Pancreas (tissue), 10 donors: ENCODE measurements at regions not wholly inside any gene's neighbourhood (a gene's known extent, or its start where the extent isn't known, plus 50 kb on each side); places are given as distances from the start of the nearest gene placed in this dataset.

ENCODE experiments used
- ATAC-seq, 4 donors: fragments of 200-7000 bp; cut with Tn5 transposase; one replicate each; pipeline versions ENCODE4 v1.8.0 to v1.9.1; 2020; ENCODE audit warnings: mild to moderate bottlenecking in 4 of 4, moderate library complexity in 4 of 4
- DNase-seq, 6 donors: peaks; one replicate each; pipeline ENCODE4 v3.0.0-alpha.2; 2020
- FAIRE-seq: peaks from 2 replicates; lab custom pipeline; 2012; peaks lifted over from hg19 to GRCh38; lab: Jason Lieb, UNC
- H3K27ac ChIP-seq, 4 donors: fragments of 200-600 bp; sonication (generic); 1 replicate in 3 of 4; 2 replicates in 1 of 4; pipeline versions ENCODE4 v1.5.0 to v1.8.0; 2020
- H3K27me3 ChIP-seq, 4 donors: fragments of 200-600 bp; one replicate each; pipeline ENCODE4 v1.8.0; 2021
- H3K36me3 ChIP-seq, 3 donors: fragments of 200-600 bp; sonication (generic) in 1 of 3; one replicate each; pipeline versions ENCODE4 v1.5.0 to v1.8.0; 2020 to 2021
- H3K4me1 ChIP-seq, 3 donors: fragments of 200-600 bp; one replicate each; pipeline ENCODE4 v1.8.0; 2021
- H3K4me3 ChIP-seq, 4 donors: fragments of 200-600 bp; sonication (generic) in 2 of 4; one replicate each; pipeline versions ENCODE4 v1.5.0 to v1.8.0; 2020 to 2021
- H3K9me3 ChIP-seq, 4 donors: fragments of 200-600 bp; one replicate each; pipeline ENCODE4 v1.8.0; 2021
- WGBS, 2 donors: extraction: QIAGEN DNeasy Blood & Tissue Kit; methylation state at CpG; one replicate each; pipeline ENCODE4 v1.1.7; 2013; 5-methylcytosine and 5-hydroxymethylcytosine counted together
- intact Hi-C, 3 donors: fragments of 100-400 bp; cut with DNase I; formaldehyde crosslinking; loops; one replicate each; pipeline versions ENCODE4 v1.11.1 to v1.14.2; 2022
- TF ChIP-seq, protein P1 (sequence below), 4 donors: fragments of 200-600 bp; sonication (generic) in 3 of 4; IDR thresholded peaks; one replicate each; pipeline versions ENCODE4 v1.5.0 to v1.8.0; 2021; ENCODE audit warnings: antibody characterized with exemption in 4 of 4
- donor health status: healthy with polysubstance abuse.
- donor health status: DM: no; HTN: no; CAD: no; lungs with moderate emphysema.
- donor health status: DM: no; HTN: no; CAD: no.
- donor health status: control.
- donor health status: control.
- donor health status: Bipolar disorder and iron deficiency.
- donor health status: DM: yes; HTN: yes; CAD: no.
- donor health status: DM: no; HTN: no; CAD: no.
- donor health status: DM: no; HTN: no; CAD: no.
- donor health status: DM: yes; HTN: yes; CAD: no.

DNA sequence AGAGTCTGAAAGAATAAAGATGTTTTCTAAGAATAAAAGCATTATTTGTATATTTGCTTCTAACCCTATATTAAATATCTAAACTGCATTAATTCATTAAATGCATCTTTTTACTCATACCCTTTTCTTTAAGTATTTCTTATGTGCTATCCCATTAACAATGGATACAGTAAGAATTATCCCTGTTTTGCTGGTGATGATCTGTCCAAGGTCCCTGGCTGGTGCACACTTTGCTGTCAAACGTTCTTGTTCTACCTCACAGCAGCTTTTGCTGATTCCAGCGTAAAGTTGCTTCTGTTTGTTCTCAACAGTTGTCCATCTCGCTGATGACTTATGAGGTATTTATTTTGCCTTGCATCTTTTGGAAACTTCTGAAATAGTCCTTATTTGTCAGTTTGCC is 504.0 kb downstream of the PLCL1 start:
- TF ChIP-seq, protein P1, sequence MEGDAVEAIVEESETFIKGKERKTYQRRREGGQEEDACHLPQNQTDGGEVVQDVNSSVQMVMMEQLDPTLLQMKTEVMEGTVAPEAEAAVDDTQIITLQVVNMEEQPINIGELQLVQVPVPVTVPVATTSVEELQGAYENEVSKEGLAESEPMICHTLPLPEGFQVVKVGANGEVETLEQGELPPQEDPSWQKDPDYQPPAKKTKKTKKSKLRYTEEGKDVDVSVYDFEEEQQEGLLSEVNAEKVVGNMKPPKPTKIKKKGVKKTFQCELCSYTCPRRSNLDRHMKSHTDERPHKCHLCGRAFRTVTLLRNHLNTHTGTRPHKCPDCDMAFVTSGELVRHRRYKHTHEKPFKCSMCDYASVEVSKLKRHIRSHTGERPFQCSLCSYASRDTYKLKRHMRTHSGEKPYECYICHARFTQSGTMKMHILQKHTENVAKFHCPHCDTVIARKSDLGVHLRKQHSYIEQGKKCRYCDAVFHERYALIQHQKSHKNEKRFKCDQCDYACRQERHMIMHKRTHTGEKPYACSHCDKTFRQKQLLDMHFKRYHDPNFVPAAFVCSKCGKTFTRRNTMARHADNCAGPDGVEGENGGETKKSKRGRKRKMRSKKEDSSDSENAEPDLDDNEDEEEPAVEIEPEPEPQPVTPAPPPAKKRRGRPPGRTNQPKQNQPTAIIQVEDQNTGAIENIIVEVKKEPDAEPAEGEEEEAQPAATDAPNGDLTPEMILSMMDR (IDR thresholded peaks at IDR 0.05), result no peak
- no peaks in the 10 kb centered on the region for H3K9me3 ChIP-seq
- WGBS, 2 donors, result 71 to 78% methylated on average over 3 of the region's 3 CpGs
- DNase-seq (no peak), FAIRE-seq (no peak), ATAC-seq (no peak)
- H3K4me1 ChIP-seq, result no peaks in the 10 kb centered on the region
- H3K27ac ChIP-seq, result no peak overlapping the region
- intact Hi-C loops, result no loop called here
- H3K36me3 ChIP-seq, result no peaks in the 10 kb centered on the region
- H3K27me3 ChIP-seq, result peaks cover 0 to under 1% (median 0%) of the 10 kb centered on the region in 4 donors
- H3K4me3 ChIP-seq, result no peak overlapping the region

DNA sequence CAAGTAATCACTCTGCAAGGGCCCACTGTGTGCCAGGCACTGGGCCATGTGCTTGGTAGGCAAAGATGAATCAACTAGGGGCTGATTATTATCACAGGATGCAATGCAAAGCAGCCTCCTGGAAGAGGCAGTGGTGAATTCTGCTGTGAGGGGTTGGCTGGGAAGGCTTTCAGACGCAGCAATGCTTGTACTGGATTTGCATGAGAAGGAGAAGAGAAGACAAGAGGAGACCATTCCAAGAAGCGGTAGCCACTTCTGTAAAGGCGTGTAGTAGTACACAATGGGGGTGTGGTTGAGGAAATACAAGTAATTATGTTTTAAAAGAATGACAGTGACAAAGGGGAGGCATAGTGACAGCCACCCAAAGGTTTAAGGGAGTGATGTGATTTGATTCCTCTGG is 502.7 kb downstream of the PLCL1 start:
- Histone ChIP-seq H3K4me3 (no peak overlapping the region), H3K27me3 (no peaks in the 10 kb centered on the region), H3K9me3 (no peaks in the 10 kb centered on the region), H3K36me3 (no peaks in the 10 kb centered on the region), H3K27ac (no peak overlapping the region), H3K4me1 (no peaks in the 10 kb centered on the region)
- DNase-seq, result no peak
- 76 to 88% methylated on average over 3 of the region's 3 CpGs for WGBS, 2 donors
- intact Hi-C loops, result no loop called here
- TF ChIP-seq, protein P1 (IDR thresholded peaks at IDR 0.05), result no peak
- no peak for ATAC-seq
- no peak for FAIRE-seq

DNA sequence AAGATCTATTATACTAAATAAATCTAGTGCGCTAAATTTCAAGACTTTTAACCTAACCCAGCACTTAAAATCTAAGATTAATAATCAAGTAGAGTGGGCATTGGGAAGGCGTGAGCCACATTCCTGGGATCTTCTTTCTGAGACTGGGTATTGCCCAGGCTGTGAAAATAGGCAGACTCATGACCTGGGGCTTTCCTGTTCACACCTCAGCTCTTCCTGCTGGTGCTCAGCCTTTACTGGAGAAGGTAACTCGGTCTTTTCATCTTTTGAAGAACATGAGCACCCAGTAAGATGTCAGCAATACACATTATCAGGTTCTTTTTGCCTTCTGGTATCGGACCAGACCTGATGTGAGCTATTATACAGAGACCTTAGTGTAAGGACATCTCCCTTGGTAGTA is 500.5 kb downstream of the PLCL1 start:
- intact Hi-C loops, result no loop called here
- Histone ChIP-seq H3K4me1 (no peaks in the 10 kb centered on the region), H3K27me3 (peaks cover 0 to 4% (median 0%) of the 10 kb centered on the region in 4 donors), H3K36me3 (no peaks in the 10 kb centered on the region), H3K27ac (no peak overlapping the region), H3K9me3 (no peaks in the 10 kb centered on the region), H3K4me3 (no peak overlapping the region)
- FAIRE-seq, result no peak
- DNase-seq, result no peak
- WGBS, 2 donors, result 57 to 68% methylated on average over 4 of the region's 4 CpGs
- TF ChIP-seq, protein P1 (IDR thresholded peaks at IDR 0.05), result no peak
- no peak for ATAC-seq

DNA sequence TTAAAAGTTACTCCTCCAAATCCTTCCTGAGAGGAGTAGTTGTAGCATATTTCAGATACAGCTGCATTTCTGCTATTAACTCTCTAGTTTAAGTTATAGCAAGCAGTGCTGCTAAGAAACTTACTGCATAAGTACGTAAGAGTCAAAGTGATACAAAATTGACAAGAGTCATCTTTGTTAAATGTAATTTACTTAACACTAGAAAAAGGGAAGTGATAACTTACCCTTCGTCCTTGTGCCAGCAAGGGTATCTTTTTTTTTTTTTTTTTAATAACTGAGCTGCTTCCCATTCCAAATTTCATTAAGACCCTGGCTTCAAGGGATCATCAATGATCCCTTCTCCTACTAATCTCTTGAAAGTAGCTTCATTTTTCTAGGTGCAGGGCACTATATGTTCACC is 493.0 kb downstream of the PLCL1 start:
- H3K27me3 ChIP-seq, result peaks cover 0 to 12% (median 0%) of the 10 kb centered on the region in 4 donors
- no peak for FAIRE-seq
- no peak overlapping the region for H3K4me3 ChIP-seq
- ATAC-seq, result no peak
- TF ChIP-seq, protein P1 (IDR thresholded peaks at IDR 0.05), result no peak
- H3K36me3 ChIP-seq, result no peaks in the 10 kb centered on the region
- WGBS, 2 donors, result 55 to 59% methylated on average over 2 of the region's 2 CpGs
- DNase-seq, result no peak
- H3K27ac ChIP-seq, result no peak overlapping the region
- no peaks in the 10 kb centered on the region for H3K4me1 ChIP-seq
- no peaks in the 10 kb centered on the region for H3K9me3 ChIP-seq
- intact Hi-C loops, result loop anchor here in 2 of 3 donors (5.0 kb wide), 1 partner anchor 495 kb away; the partner anchor contains the start of gene PLCL1 (in 2 of the 2)

DNA sequence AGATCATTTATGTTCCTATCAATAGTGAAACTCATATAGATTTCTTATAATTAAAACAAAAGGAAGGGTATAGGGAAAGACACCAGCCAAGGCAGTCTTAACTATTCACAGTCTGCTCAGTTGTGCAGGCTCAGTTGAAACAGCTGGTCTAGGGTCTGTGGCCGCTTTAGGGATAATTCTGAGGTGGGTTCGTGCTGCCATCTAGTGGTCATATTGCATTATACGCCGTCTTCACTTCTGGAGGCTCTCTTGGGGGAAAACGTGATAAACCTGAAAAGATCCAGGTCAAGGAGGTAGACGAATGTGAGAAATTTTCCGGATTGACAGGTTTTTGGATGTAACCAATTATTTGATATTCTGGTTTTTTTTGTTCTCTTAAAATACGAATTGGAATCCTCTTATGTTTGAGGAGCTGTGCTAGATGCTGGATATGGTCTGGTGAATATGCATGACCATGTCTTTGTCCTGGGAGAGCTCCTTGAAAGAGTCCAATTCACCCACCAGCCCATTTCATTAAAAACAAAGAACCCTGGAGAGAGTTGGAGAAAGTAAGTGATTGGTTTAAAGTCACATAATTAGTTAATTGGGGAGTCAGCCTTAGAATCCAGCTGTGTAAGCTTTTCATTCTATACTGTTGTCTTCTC is 492.4 kb downstream of the PLCL1 start:
- WGBS, 2 donors, result 2% methylated on average over 8 of the region's 8 CpGs
- FAIRE-seq (peak; percentile 13), ATAC-seq (peak; percentile 70 to 89 (median 85)), DNase-seq (peak in 3 of 6 donors; percentile 11 to 56 (median 28))
- no peaks in the 10 kb centered on the region for H3K9me3 ChIP-seq
- H3K36me3 ChIP-seq, result no peaks in the 10 kb centered on the region
- H3K27me3 ChIP-seq, result peaks cover 0 to 9% (median 0%) of the 10 kb centered on the region in 4 donors
- intact Hi-C loops, result loop anchor here in 2 of 3 donors (5.0 kb wide), 1 partner anchor 494 kb away; the partner anchor contains the start of gene PLCL1 (in 2 of the 2)
- H3K4me3 ChIP-seq, result no peak overlapping the region
- H3K4me1 ChIP-seq, result no peaks in the 10 kb centered on the region
- H3K27ac ChIP-seq, result no peak overlapping the region
- TF ChIP-seq, protein P1 (IDR thresholded peaks at IDR 0.05), result peak; percentile 55 to 83 (median 80)
